ENCODE measurements at regions not wholly inside any gene's neighbourhood (a gene's known extent, or its start where the extent isn't known, plus 50 kb on each side); places are given as distances from the start of the nearest gene placed in this dataset.

DNA sequence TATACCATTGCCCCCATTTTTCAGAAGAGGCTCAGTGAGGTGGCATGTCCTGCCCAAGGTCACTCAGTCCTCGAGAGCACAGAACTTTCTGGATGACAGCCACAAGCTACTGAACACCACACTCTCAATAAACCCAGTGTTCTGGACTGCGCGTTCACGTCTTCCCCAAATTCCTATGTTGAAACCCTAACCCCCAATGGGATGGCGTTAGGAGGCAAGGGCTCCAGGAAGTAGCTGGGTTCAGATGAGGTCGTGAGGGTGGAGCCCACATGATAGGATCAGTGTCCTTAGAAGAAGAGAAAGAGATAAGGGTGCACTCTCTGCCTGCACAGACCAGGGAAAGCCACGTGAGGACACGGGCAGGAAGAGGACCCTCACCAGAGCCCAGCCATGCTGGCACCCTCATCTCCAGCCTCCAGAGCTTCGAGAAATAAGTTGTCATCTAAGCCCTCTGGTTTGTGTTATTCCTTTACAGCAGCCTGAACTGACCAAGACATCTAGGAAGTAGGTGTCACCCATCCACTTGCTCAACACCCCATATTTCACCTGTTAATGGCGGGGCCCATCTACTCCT, 324.0 kb downstream of the UACA start (continued):
- TF ChIP-seq ZNF589 (CRISPR knock-in tag; IDR thresholded peaks at IDR 0.05; ENCODE audit: low read depth), result 0 out of 2 replicates have a peak, but pooled peaks have one; percentile 46
- TF ChIP-seq TEAD4 (IDR thresholded peaks at IDR 0.05; ENCODE audit: low read length), result peak; percentile 34; the same call in 1 of the 2 replicates
- no peak for TF ChIP-seq TEAD4 (CRISPR knock-in tag; IDR thresholded peaks at IDR 0.05; ENCODE audit: borderline replicate concordance)
- peak; percentile 51 for TF ChIP-seq TEAD2 (tag; IDR thresholded peaks at IDR 0.05)
- TF ChIP-seq, protein P1, sequence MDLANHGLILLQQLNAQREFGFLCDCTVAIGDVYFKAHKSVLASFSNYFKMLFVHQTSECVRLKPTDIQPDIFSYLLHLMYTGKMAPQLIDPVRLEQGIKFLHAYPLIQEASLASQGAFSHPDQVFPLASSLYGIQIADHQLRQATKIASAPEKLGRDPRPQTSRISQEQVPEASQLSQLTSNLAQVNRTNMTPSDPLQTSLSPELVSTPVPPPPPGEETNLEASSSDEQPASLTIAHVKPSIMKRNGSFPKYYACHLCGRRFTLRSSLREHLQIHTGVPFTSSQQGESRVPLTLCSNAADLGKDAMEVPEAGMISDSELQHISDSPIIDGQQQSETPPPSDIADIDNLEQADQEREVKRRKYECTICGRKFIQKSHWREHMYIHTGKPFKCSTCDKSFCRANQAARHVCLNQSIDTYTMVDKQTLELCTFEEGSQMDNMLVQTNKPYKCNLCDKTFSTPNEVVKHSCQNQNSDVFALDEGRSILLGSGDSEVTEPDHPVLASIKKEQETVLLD (IDR thresholded peaks at IDR 0.05), result peak; percentile 43; the same call in 1 of the 2 replicates
- TF ChIP-seq ESRRA (IDR thresholded peaks at IDR 0.05; ENCODE audit: borderline replicate concordance, low read depth), result peak; percentile 99
- TF ChIP-seq PPARD (CRISPR knock-in tag; IDR thresholded peaks at IDR 0.05), result no peak
- peak in 1 of 2 experiments; percentile 31; a peak in 1 of 4 replicates for TF ChIP-seq TEAD1 (CRISPR knock-in tag; IDR thresholded peaks at IDR 0.05)
- peak; percentile 61 for TF ChIP-seq MEIS2 (IDR thresholded peaks at IDR 0.05; ENCODE audit: partially characterized antibody)
- TF ChIP-seq, protein P2, sequence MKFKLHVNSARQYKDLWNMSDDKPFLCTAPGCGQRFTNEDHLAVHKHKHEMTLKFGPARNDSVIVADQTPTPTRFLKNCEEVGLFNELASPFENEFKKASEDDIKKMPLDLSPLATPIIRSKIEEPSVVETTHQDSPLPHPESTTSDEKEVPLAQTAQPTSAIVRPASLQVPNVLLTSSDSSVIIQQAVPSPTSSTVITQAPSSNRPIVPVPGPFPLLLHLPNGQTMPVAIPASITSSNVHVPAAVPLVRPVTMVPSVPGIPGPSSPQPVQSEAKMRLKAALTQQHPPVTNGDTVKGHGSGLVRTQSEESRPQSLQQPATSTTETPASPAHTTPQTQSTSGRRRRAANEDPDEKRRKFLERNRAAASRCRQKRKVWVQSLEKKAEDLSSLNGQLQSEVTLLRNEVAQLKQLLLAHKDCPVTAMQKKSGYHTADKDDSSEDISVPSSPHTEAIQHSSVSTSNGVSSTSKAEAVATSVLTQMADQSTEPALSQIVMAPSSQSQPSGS (CRISPR knock-in tag; IDR thresholded peaks at IDR 0.05), result no peak
- TF ChIP-seq NFIC (IDR thresholded peaks at IDR 0.05), result peak; percentile 32; the same call in 1 of the 2 replicates
- TF ChIP-seq HDAC2 (IDR thresholded peaks at IDR 0.05), result peak; percentile 49; the same call in 1 of the 2 replicates
- peak; percentile 78; the same call in 1 of the 2 replicates for TF ChIP-seq BCOR (IDR thresholded peaks at IDR 0.05)
- TF ChIP-seq, protein P3, sequence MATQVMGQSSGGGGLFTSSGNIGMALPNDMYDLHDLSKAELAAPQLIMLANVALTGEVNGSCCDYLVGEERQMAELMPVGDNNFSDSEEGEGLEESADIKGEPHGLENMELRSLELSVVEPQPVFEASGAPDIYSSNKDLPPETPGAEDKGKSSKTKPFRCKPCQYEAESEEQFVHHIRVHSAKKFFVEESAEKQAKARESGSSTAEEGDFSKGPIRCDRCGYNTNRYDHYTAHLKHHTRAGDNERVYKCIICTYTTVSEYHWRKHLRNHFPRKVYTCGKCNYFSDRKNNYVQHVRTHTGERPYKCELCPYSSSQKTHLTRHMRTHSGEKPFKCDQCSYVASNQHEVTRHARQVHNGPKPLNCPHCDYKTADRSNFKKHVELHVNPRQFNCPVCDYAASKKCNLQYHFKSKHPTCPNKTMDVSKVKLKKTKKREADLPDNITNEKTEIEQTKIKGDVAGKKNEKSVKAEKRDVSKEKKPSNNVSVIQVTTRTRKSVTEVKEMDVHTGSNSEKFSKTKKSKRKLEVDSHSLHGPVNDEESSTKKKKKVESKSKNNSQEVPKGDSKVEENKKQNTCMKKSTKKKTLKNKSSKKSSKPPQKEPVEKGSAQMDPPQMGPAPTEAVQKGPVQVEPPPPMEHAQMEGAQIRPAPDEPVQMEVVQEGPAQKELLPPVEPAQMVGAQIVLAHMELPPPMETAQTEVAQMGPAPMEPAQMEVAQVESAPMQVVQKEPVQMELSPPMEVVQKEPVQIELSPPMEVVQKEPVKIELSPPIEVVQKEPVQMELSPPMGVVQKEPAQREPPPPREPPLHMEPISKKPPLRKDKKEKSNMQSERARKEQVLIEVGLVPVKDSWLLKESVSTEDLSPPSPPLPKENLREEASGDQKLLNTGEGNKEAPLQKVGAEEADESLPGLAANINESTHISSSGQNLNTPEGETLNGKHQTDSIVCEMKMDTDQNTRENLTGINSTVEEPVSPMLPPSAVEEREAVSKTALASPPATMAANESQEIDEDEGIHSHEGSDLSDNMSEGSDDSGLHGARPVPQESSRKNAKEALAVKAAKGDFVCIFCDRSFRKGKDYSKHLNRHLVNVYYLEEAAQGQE (IDR thresholded peaks at IDR 0.05; ENCODE audit: borderline replicate concordance), result peak; percentile 15; the same call in 1 of the 2 replicates
- TF ChIP-seq, protein P3 (CRISPR knock-in tag; IDR thresholded peaks at IDR 0.05; ENCODE audit: low read depth), result no peak
- TF ChIP-seq ARNT (IDR thresholded peaks at IDR 0.05), result peak in 1 of 2 experiments; percentile 56; a peak in 1 of 4 replicates
- peak; percentile 75; the same call in 1 of the 2 replicates for TF ChIP-seq PTRF (tag; IDR thresholded peaks at IDR 0.05)
